ENCODE measurements at regions not wholly inside any gene's neighbourhood (a gene's known extent, or its start where the extent isn't known, plus 50 kb on each side); places are given as distances from the start of the nearest gene placed in this dataset.
"Not testable (repeated sequence)": the region's sequence is repeated elsewhere in the genome, so short reads cannot be mapped to it uniquely, and the experiment has no call there.

DNA sequence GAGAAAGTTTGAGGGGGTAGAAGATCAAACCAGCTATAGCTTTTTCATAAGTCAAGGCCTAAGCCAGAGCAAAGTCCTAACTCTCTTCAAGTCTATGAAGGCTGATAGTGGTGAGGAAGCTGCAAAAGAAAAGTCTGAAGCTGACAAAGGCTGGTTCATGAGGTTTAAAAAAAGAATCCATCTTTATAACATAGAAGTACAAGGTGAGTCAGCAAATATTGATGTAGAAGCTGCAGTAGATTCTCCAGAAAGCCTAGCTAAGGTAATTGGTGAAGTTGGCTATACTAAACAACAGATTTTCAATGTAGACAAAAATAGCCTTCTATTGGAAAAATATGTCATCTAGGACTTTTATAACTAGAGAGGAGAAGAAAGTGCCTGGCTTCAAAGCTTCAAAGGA is 141.4 kb upstream of the ZNF521 start:
- DNase-seq (ENCODE audit: low spot score): no peak

GRCh38 chr18:25490316-25490715 is 138.3 kb upstream of the ZNF521 start:
- DNase-seq (ENCODE audit: low spot score): no peak

DNA sequence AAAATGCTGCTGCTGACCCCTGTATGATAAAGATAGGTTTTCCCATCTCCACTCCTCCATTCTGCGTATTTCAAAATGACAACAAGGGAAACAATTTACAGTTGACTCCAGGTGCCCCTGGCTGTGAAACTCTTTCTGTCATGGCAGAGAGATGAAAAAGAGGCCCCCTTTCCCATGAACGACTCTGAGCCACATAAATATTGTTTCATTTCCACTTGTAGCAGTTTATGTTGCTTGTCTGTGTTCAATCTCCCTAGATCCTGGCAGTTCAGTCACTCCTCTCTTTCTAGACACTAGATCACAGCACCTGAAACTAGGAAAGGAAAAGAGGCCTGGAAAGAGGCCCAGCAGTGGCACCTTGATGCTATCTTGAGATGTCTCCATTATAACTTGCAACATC is 121.0 kb upstream of the ZNF521 start:
- DNase-seq (ENCODE audit: low spot score): no peak

DNA sequence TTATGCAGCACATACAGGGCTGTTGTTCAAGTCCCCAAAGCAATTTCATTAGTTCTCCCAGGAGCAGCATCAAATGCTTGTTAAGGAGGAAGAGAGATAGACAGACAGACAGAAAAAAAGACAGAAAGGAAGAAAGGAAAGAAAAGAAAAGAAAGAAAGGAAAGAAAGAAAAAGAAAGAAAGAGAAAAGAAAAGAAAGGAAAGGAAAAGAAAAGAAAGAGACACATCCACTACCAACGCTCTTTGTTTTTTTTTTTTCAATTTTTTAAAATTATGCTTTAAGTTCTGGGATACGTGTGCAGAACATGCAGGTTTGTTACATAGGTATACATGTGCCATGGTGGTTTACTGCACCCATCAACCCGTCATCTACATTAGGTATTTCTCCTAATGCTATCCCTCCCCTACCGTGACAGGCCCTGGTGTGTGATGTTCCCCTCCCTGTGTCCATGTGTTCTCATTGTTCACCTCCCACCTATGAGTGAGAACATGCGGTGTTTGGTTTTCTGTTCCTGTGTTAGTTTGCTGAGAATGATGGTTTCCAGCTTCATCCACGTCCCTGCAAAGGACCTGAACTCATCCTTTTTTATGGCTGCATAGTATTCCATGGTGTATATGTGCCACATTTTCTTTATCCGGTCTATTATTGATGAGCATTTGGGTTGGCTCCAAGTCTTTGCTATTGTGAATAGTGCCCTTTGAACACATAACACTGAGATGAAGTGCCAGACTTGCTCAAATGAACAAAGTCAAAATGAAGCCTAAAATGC is 119.0 kb upstream of the ZNF521 start:
- not testable (repeated sequence) for DNase-seq (ENCODE audit: low spot score)

- no peak for DNase-seq (ENCODE audit: low spot score)
Measured at GRCh38 chr18:25470062-25470461, 118.1 kb upstream of the ZNF521 start.

GRCh38 chr18:25469489-25469888 is 117.5 kb upstream of the ZNF521 start:
- no peak for DNase-seq (ENCODE audit: low spot score)

DNA sequence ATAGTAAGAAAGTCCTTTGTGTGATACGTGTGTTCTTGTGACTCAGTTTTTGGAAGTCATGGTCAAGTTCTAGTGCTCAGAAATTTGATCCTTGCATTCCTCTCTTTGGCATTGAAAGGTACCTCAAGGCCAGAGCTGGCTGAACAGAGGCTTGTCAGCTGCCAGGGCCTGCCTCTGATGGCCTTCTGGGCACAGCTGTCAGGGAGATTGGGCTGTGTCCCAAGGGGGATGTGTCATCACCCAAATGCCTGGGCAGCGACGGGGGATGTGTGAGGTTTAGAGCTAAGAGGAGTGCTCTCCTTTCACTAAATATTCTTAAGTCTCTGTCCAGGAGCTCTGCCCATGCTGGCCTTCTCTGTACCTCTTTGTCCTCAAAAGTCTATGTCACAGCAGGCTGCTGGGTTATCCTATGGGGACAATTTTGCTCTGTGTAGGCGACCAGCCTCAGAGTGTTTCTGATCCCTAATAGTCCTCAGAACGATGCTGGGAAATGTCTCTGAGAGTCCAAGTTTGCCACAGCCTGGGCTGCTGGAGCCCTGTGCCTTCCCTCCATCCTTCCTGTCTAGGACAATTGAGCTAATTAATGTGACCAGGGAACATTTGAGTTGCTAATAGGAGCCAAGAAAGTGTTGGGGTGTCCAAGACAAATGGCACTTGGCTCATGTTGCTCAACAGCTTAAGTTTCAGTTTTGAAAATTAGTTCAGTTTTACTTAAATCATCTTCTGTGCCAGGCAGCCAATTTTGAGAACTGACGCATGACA is 115.4 kb upstream of the ZNF521 start:
- no peak for DNase-seq (ENCODE audit: low spot score)

- DNase-seq (ENCODE audit: low spot score): no peak
Measured at GRCh38 chr18:25465152-25465732, 113.3 kb upstream of the ZNF521 start.

- no peak for DNase-seq (ENCODE audit: low spot score)
Measured at GRCh38 chr18:25464227-25464626, 112.3 kb upstream of the ZNF521 start.

DNA sequence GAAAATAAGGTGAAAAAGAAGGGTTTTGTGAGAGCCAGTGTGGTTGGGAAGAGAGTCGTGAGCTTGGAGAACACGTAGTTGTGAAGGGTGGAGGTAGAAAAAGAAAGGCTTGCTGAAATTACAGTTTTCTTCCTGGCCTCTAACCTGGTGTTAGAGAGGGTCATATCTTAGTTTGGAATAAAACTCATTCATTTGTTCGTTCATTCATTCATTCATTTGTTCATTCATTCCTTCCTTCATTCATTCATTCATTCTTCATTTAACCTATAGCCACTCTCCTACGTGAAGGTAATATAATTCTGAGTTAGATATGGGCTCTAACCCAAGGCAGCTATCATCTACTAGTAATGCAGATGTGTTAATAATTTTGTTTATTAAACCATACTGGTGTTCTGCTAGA is 111.8 kb upstream of the ZNF521 start:
- no peak for DNase-seq (ENCODE audit: low spot score)

DNA sequence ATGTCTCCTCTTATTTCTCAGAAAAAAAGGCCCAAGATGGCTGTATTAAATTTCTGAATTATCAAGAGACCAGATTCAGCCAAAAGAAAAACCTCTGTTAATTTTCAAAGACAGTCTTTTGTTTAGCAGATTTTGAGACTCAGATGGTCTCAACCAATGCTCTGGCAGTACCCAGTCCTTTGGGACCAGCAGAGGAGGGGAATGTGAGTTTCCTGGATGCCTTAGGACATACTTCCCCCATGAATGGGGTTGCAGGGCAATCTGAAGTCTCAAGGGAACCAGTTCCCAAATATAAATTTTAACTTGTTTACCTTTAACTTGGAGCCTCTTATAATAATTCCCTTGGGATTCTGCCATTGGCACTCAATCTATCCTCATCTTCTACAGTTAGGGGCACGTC is 107.8 kb upstream of the ZNF521 start:
- no peak for DNase-seq (ENCODE audit: low spot score)

- DNase-seq (ENCODE audit: low spot score): no peak
Measured at GRCh38 chr18:25457601-25458000, 105.6 kb upstream of the ZNF521 start.

GRCh38 chr18:25457126-25457525 is 105.2 kb upstream of the ZNF521 start:
- no peak for DNase-seq (ENCODE audit: low spot score)

GRCh38 chr18:25456334-25457010 is 104.5 kb upstream of the ZNF521 start:
- DNase-seq (ENCODE audit: low spot score): no peak

- no peak for DNase-seq (ENCODE audit: low spot score)
Measured at GRCh38 chr18:25455646-25456045, 103.7 kb upstream of the ZNF521 start.

- DNase-seq (ENCODE audit: low spot score): no peak
Measured at GRCh38 chr18:25455159-25455558, 103.2 kb upstream of the ZNF521 start.

DNA sequence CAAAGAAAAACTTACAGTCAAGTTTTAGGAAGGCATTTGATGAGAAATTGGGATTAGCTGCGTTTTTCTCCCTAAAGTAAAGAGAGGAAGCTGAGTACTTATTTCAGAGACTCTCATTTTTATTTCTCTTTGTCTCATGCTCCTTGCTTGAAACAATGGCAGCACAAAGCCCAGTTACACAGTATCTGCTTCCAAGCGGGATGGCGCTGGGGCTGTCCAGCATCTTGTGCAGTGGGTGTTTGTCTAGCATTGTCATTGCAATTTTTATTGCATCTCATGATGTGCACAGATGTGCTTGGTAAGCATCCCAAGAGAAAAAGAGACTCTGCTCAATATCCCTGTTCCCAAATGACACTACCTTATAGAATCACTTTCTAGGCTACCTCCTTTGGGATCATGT is 102.8 kb upstream of the ZNF521 start:
- DNase-seq (ENCODE audit: low spot score): no peak

GRCh38 chr18:25454270-25454659 is 102.3 kb upstream of the ZNF521 start:
- DNase-seq (ENCODE audit: low spot score): no peak

DNA sequence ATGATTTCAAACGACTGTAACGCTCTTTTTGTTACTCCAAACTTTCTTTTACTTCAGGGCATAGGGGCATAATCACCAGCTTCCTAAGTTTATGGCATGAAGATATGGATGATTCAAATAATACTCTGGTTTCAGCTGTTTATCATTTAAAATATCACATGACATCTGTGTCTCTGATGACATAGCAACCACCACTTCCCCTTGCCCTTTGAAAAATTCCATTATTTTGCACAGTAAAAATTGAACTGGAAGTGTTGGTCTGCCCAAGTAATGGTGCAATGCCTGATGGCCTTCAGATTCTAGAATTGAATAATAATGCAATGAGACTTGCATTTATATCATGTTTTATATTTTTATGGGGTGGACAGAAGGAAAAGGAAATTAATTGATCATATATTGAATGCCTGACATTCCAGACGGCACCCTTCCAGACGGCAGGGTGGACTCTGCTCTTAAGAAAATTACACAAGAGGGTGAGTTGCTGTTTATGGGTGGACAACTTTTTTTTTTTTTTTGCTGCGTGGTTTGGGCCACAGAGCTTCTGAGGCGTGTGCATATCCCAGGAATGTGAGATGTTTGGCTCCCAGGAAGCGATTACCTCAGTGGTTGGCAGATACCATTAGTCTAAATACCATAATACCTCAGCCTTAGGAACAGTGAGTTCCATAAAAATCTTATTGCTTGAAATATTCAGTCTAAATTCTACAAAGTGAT is 101.7 kb upstream of the ZNF521 start:
- DNase-seq (ENCODE audit: low spot score): no peak

DNA sequence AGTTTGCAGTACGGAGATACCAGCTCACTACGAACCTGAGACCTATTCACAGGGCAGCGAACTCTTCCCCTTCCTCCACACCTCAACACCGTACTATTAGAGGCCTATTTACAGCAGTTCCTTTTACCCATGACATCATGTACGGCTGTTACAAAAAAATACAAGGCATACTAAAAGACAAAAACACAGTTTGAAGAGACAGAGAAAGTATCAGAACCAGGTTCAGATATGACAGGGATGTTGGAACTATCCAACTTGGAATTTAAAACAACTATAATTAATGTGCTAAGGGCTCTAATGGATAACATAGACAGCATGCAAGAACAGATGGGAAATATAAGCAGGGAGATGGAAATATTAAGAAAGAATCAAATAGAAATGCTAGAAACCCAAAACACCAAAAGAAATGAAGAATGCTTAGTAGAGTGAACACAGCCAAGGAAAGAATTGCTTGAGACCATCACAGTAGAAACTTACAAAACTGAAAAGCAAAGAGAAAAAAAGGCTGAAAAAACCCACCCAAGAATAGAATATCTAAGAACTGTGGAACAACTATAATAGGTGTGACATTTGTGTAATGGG is 99.2 kb upstream of the ZNF521 start:
- DNase-seq (ENCODE audit: low spot score): no peak

GRCh38 chr18:25449046-25449445 is 97.1 kb upstream of the ZNF521 start:
- DNase-seq (ENCODE audit: low spot score): no peak

GRCh38 chr18:25446972-25447371 is 95.0 kb upstream of the ZNF521 start:
- DNase-seq (ENCODE audit: low spot score): no peak
